PFSK-1 (cell line): ENCODE measurements at regions not wholly inside any gene's neighbourhood (a gene's known extent, or its start where the extent isn't known, plus 50 kb on each side); places are given as distances from the start of the nearest gene placed in this dataset.

Experiments
- POLR2AphosphoS5 ChIP-seq: IDR thresholded peaks from 2 replicates; pipeline ENCODE4 v1.6.1; 2012; ENCODE audit warnings: low read depth, mild to moderate bottlenecking, control low read depth, low read length, moderate library complexity
- TF ChIP-seq, protein P1 (sequence below), 2 experiments: IDR thresholded peaks; 2 replicates each; pipeline versions ENCODE4 v1.6.1 to v1.8.0; 2011 to 2012; ENCODE audit warnings: low read depth in 2 of 2, low read length in 2 of 2, control low read depth in 1 of 2, inconsistent platforms in 1 of 2, mild to moderate bottlenecking in 1 of 2, moderate library complexity in 1 of 2; ENCODE audit not compliant: insufficient read depth in 1 of 2

DNA sequence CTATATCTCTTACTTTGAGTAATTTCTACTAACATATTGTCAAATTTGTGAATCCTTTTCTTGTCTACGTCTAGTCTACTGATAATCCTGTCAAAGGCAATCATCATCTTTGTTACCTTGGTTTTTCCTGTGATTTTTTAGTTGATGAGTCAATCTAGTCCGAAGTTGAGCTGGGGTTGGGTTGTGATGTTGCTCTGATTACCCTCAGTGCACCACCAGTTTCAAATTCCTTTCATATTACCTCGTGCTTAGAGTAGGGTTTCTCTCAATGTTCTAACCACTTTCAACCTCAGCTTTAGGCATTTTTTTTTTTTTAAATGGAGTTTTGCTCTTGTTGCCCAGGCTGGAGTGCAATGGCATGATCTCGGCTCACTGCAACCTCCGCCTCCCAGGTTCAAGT is 186.8 kb downstream of the BTG1 start:
- TF ChIP-seq, protein P1, sequence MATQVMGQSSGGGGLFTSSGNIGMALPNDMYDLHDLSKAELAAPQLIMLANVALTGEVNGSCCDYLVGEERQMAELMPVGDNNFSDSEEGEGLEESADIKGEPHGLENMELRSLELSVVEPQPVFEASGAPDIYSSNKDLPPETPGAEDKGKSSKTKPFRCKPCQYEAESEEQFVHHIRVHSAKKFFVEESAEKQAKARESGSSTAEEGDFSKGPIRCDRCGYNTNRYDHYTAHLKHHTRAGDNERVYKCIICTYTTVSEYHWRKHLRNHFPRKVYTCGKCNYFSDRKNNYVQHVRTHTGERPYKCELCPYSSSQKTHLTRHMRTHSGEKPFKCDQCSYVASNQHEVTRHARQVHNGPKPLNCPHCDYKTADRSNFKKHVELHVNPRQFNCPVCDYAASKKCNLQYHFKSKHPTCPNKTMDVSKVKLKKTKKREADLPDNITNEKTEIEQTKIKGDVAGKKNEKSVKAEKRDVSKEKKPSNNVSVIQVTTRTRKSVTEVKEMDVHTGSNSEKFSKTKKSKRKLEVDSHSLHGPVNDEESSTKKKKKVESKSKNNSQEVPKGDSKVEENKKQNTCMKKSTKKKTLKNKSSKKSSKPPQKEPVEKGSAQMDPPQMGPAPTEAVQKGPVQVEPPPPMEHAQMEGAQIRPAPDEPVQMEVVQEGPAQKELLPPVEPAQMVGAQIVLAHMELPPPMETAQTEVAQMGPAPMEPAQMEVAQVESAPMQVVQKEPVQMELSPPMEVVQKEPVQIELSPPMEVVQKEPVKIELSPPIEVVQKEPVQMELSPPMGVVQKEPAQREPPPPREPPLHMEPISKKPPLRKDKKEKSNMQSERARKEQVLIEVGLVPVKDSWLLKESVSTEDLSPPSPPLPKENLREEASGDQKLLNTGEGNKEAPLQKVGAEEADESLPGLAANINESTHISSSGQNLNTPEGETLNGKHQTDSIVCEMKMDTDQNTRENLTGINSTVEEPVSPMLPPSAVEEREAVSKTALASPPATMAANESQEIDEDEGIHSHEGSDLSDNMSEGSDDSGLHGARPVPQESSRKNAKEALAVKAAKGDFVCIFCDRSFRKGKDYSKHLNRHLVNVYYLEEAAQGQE (IDR thresholded peaks at IDR 0.05; ENCODE audit: insufficient read depth in 1 of 2, low read depth in 2 of 2, low read length in 2 of 2): no peak
- TF ChIP-seq POLR2AphosphoS5: no peak
